Mucosa of gallbladder (tissue), 1 donor: ENCODE measurements at regions not wholly inside any gene's neighbourhood (a gene's known extent, or its start where the extent isn't known, plus 50 kb on each side); places are given as distances from the start of the nearest gene placed in this dataset.

Source experiments
- DNase-seq: peaks from one replicate; pipeline ENCODE4 v3.0.0-alpha.2; 2020; ENCODE audit warnings: low spot score
- donor health status: DM: no; HTN: no; CAD: no.

- DNase-seq, result no peak
Measured at GRCh38 chr14:84777356-84777755, 752.6 kb upstream of the FLRT2 start.

GRCh38 chr14:84782902-84783301 lies 747.0 kb upstream of the FLRT2 start:
- no peak for DNase-seq

- no peak for DNase-seq
Measured at GRCh38 chr14:84783511-84783910, 746.4 kb upstream of the FLRT2 start.

DNA sequence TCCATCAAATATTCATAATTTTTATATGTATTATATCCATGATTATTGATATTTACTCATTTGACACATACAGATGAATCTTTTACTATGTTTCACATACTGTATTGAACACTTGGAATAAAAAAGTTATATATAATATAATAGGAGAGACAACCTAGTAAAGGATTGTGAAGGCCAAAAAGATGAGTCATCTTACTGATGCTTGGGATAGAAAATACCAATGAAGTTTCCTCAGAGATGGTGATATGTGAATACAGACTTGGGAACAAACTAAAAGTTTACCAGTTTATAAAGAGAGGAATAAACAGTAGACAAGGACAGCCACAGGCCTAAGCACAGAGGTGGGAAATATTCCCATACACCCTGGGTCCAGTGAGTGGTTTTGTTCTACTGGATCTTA lies 743.9 kb upstream of the FLRT2 start:
- no peak for DNase-seq

DNA sequence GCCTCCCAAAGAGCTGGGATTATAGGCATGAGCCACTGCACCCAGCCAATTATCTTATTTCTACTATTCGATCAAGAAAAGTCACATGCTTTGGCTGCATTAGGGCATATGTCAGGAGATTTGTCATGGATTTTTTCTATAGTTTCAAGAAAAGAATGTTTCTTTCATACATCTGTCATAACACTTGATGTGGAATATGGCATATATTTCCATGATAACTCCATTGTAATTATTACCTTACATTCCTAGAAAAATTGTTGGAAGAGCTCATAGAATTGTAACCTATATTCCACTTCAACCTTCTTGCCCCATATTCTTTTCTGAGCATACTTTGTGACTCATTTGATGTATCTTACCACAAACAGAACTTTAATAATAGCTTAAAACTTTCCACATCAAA lies 740.9 kb upstream of the FLRT2 start:
- no peak for DNase-seq

DNA sequence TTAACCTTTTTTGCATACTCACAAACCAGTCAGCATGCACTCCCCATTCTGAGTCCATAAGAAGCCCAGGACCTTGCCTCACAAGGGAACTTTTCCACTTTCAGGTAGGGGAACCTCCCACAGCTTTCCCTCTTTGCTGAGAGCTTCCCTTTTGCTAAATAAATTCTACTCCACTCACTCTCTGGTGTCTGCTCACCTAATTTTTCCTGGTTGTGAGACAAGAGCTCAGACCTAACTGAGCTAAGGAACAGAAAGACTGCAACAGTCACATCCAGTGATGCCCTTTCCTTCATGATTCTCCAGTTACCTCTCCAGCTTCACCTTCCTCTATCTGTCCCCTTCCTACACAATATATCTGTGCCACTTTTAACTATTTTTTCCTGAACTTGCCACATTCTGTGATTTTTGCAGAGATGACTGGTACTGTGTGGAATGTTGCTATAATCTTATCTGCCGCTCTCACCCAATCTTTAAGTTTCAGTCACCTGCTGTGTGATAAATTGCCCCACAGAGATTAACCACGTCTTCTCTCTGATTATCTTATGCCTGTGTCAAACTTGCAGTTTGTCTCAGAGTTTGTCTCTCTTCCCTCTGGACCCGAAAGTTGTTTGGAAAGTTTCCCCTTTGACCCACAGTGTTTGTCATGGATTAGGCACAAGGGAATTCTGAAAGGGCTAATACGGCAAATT lies 737.1 kb upstream of the FLRT2 start:
- DNase-seq, result no peak

DNA sequence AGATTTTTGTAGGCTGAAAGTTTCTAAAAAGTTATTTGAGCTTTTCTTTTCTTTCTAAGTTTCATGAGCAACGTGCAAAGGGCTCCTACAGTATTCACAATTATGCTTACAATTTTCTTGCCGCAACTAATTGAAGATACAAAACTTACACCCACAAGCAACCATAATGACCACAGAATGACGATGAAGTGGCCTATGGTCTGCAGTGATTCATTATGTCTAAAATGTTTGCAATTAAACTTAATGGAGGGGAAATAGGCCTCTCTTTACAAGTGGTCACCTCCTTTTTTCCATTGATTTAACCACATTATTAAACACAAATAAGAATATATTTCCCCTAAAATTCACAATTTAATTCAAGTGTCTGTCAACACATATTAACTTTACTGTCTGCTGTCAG lies 732.6 kb upstream of the FLRT2 start:
- no peak for DNase-seq

DNA sequence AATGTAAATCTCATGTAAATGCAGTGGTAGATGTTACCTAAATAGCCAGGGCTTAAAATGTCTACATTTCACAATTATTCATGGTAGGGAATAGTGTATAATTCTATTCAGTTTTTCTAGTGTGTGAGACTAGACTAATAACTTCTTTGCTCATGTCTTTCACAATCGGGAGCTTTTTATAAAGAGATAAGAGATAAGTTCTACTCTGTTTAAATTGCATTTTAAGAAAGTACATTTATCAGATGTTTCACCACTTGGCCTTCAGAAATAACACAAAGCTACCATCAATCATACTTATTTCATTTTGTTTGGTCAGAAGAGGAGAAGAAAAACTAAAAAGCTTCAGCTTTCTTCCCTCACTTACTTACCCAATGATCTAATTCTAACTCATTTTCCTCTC lies 725.5 kb upstream of the FLRT2 start:
- DNase-seq, result no peak

- DNase-seq, result no peak
Measured at GRCh38 chr14:84804895-84805294, 725.0 kb upstream of the FLRT2 start.

DNA sequence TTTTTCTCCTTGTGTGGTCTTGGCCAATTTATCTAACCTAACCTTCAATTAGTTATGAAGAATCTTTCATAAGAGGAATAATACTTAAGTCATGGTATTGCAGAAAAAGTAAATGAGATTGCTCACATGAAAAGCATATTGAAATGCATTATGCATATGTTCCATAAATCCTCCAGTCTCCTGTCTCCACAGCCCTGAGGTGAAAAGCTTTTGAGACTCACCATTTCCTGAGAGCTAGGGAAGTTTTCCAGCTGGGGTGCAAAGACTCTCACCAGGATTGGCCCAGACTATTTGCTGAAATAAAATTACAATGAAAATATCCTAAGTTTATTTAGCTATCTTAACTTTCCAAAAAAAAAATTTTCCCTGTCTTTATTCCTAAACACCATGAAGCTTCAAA lies 723.8 kb upstream of the FLRT2 start:
- no peak for DNase-seq

DNA sequence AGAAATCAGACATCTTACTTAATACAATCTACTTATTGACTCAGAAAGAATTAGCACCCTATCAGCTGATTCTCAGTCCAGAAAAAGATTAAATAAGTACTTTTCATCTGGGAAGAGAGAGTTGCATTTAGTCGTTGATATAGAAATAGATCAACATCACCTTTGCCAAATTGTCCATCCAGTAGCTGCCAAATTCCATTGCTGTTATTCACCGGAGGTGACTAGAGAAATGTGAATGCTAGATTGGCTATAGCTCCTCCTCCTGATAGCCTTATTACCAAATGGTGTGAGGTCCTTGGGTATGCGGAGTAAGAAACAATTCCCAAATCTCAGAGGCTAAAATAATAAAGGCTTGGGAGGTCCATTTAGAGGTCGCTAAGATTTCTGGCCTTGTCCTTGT lies 723.3 kb upstream of the FLRT2 start:
- DNase-seq, result no peak

- DNase-seq, result no peak
Measured at GRCh38 chr14:84807673-84808072, 722.3 kb upstream of the FLRT2 start.

GRCh38 chr14:84809158-84809557 lies 720.8 kb upstream of the FLRT2 start:
- DNase-seq, result no peak

DNA sequence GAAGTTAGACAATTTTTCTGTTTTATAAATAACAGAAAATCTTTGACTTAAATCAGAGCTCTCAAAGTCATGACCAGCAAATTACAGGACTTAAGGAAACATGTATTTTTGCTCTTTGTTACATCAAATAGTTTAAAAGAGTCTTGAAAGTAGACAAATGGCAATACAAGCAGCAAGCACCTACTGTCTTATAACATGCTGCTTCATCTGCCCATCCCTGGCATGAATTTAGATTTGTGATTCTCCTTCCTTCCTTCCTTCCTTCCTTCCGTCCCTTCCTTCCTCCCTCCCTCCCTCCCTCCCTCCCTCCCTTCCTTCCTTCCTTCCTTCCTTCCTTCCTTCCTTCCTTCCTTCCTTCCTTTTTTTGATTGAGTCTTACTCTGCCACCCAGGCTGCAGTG lies 715.6 kb upstream of the FLRT2 start:
- DNase-seq, result no peak

DNA sequence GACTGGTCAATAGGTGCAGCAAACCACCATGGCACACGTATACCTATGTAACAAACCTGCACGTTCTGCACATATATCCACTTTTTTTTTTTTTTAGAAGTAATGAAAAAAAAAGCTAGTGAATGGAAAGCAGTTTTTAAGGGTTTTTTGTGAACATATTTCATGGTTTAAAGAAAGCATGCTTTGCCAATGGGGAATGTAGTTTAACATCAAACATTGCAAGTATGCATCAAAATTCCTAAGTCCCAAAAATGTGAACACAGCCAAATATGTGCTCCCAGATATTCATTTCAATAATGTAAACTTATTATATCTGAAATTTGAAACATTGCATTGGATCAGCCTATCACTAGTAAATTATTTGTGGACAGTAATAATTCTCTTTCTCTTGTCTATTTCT lies 710.4 kb upstream of the FLRT2 start:
- DNase-seq, result no peak

- no peak for DNase-seq
Measured at GRCh38 chr14:84825481-84826251, 704.3 kb upstream of the FLRT2 start.

- DNase-seq, result no peak
Measured at GRCh38 chr14:84826294-84826693, 703.6 kb upstream of the FLRT2 start.

GRCh38 chr14:84850595-84850994 lies 679.3 kb upstream of the FLRT2 start:
- DNase-seq, result no peak

DNA sequence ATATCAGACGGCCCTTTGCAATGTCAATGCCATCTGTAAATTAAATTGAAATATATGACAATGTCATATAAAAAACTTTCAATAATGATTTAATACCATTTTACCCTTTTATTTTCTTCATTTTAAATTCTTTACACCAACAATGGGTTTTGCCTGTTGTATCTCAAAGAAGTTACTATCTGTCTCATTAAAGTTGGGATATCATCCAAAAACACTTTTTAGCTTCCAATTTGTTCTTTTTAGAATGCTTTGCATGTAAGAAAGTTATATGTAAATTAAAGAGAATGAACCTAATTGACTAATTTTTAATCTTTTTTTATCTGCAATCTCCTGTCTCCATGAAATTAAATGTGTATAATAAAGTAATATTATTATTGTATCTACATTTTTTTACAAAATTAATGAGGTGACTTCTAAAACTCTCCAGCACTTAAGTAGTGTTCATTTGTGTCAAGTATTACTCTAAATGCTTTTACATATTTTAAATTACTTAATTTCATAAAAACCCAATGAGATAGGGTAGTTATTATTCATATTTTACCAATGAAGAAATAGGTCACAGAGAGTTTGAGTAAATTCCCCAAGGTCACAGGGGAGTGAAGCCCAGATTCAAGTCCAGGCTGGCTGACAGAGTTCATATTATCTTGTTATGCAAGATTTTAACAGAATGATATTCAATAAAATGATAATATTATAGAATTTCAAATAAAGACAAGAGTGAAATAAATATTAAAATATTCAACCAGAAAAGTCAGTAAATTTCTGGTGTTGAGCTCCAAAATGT lies 673.0 kb upstream of the FLRT2 start:
- no peak for DNase-seq

- no peak for DNase-seq
Measured at GRCh38 chr14:84857571-84857970, 672.4 kb upstream of the FLRT2 start.

- no peak for DNase-seq
Measured at GRCh38 chr14:84859116-84859515, 670.8 kb upstream of the FLRT2 start.

DNA sequence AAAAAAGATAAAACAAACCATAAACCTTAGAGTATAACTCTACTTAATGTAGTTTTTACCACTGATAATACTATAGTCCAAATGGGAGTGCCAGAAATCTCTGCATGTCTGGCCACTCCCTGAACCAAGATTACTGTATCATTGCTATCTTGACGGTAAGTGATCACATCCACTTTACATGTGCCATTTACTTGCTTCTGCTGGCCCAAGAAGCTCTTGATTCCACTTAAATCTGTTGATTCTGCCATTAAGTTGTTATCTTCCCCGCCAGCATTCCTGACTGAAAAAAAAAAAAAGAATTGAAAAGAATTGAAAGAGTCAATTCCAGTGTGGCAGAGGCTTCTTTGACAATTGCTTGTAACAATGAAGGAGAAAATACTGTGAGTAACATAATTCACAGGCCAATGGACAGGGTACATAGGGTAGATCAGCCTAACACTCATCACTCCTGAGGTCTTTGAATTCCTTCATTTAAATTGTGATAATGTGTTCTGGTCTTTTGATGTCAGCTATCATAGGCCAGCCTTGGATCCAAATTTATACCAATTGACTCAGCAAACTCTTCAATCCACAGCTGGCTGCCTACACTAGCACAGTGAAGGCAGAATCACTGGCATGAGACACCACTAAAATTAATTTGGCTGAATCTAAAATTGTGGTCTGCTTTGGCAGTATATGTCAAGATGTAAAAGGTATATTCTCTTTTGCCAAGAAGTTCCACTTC lies 665.2 kb upstream of the FLRT2 start:
- no peak for DNase-seq
